ENCODE measurements at regions not wholly inside any gene's neighbourhood (a gene's known extent, or its start where the extent isn't known, plus 50 kb on each side); places are given as distances from the start of the nearest gene placed in this dataset.

DNA sequence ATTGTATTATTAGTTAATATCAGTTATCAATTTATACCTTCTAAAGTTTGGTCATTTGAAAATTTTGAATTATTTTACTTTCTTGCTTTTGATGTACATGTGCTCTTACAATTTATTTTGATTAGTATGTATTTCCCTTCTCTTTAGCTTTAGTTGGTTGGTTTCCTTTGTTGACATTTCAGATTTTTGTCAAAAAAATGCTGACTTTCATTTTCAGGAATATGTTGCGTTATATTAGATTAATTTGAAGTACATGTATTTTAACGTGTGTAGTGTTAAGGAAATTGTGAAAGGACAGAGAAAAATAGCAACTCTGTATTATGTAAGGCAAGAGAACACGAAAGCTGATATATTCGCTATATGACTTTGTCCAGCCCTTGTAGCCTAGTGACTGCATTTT lies 342.9 kb upstream of the SLITRK6 start:
- TF ChIP-seq, protein P1, sequence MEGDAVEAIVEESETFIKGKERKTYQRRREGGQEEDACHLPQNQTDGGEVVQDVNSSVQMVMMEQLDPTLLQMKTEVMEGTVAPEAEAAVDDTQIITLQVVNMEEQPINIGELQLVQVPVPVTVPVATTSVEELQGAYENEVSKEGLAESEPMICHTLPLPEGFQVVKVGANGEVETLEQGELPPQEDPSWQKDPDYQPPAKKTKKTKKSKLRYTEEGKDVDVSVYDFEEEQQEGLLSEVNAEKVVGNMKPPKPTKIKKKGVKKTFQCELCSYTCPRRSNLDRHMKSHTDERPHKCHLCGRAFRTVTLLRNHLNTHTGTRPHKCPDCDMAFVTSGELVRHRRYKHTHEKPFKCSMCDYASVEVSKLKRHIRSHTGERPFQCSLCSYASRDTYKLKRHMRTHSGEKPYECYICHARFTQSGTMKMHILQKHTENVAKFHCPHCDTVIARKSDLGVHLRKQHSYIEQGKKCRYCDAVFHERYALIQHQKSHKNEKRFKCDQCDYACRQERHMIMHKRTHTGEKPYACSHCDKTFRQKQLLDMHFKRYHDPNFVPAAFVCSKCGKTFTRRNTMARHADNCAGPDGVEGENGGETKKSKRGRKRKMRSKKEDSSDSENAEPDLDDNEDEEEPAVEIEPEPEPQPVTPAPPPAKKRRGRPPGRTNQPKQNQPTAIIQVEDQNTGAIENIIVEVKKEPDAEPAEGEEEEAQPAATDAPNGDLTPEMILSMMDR (IDR thresholded peaks at IDR 0.05; ENCODE audit: control extremely low read depth in 1 of 3, insufficient read depth in 1 of 3, low read depth in 1 of 3, low read length in 3 of 3): no peak
- no peak for TF ChIP-seq CREB1 (IDR thresholded peaks at IDR 0.05)
- TF ChIP-seq, protein P2, sequence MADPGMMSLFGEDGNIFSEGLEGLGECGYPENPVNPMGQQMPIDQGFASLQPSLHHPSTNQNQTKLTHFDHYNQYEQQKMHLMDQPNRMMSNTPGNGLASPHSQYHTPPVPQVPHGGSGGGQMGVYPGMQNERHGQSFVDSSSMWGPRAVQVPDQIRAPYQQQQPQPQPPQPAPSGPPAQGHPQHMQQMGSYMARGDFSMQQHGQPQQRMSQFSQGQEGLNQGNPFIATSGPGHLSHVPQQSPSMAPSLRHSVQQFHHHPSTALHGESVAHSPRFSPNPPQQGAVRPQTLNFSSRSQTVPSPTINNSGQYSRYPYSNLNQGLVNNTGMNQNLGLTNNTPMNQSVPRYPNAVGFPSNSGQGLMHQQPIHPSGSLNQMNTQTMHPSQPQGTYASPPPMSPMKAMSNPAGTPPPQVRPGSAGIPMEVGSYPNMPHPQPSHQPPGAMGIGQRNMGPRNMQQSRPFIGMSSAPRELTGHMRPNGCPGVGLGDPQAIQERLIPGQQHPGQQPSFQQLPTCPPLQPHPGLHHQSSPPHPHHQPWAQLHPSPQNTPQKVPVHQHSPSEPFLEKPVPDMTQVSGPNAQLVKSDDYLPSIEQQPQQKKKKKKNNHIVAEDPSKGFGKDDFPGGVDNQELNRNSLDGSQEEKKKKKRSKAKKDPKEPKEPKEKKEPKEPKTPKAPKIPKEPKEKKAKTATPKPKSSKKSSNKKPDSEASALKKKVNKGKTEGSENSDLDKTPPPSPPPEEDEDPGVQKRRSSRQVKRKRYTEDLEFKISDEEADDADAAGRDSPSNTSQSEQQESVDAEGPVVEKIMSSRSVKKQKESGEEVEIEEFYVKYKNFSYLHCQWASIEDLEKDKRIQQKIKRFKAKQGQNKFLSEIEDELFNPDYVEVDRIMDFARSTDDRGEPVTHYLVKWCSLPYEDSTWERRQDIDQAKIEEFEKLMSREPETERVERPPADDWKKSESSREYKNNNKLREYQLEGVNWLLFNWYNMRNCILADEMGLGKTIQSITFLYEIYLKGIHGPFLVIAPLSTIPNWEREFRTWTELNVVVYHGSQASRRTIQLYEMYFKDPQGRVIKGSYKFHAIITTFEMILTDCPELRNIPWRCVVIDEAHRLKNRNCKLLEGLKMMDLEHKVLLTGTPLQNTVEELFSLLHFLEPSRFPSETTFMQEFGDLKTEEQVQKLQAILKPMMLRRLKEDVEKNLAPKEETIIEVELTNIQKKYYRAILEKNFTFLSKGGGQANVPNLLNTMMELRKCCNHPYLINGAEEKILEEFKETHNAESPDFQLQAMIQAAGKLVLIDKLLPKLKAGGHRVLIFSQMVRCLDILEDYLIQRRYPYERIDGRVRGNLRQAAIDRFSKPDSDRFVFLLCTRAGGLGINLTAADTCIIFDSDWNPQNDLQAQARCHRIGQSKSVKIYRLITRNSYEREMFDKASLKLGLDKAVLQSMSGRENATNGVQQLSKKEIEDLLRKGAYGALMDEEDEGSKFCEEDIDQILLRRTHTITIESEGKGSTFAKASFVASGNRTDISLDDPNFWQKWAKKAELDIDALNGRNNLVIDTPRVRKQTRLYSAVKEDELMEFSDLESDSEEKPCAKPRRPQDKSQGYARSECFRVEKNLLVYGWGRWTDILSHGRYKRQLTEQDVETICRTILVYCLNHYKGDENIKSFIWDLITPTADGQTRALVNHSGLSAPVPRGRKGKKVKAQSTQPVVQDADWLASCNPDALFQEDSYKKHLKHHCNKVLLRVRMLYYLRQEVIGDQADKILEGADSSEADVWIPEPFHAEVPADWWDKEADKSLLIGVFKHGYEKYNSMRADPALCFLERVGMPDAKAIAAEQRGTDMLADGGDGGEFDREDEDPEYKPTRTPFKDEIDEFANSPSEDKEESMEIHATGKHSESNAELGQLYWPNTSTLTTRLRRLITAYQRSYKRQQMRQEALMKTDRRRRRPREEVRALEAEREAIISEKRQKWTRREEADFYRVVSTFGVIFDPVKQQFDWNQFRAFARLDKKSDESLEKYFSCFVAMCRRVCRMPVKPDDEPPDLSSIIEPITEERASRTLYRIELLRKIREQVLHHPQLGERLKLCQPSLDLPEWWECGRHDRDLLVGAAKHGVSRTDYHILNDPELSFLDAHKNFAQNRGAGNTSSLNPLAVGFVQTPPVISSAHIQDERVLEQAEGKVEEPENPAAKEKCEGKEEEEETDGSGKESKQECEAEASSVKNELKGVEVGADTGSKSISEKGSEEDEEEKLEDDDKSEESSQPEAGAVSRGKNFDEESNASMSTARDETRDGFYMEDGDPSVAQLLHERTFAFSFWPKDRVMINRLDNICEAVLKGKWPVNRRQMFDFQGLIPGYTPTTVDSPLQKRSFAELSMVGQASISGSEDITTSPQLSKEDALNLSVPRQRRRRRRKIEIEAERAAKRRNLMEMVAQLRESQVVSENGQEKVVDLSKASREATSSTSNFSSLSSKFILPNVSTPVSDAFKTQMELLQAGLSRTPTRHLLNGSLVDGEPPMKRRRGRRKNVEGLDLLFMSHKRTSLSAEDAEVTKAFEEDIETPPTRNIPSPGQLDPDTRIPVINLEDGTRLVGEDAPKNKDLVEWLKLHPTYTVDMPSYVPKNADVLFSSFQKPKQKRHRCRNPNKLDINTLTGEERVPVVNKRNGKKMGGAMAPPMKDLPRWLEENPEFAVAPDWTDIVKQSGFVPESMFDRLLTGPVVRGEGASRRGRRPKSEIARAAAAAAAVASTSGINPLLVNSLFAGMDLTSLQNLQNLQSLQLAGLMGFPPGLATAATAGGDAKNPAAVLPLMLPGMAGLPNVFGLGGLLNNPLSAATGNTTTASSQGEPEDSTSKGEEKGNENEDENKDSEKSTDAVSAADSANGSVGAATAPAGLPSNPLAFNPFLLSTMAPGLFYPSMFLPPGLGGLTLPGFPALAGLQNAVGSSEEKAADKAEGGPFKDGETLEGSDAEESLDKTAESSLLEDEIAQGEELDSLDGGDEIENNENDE (IDR thresholded peaks at IDR 0.05; ENCODE audit: insufficient replicate concordance, low read length): no peak
- TF ChIP-seq, protein P3, sequence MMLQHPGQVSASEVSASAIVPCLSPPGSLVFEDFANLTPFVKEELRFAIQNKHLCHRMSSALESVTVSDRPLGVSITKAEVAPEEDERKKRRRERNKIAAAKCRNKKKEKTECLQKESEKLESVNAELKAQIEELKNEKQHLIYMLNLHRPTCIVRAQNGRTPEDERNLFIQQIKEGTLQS (IDR thresholded peaks at IDR 0.05; ENCODE audit: insufficient read depth, low read depth, low read length): no peak
- no peak for TF ChIP-seq RAD21 (IDR thresholded peaks at IDR 0.05 in 1 of 2, conservative IDR thresholded peaks at IDR 0.05 in 1 of 2; ENCODE audit: low read depth in 2 of 2, low read length in 2 of 2)
- TF ChIP-seq TAF1 (IDR thresholded peaks at IDR 0.05; ENCODE audit: low read depth, low read length): no peak
- no peak for TF ChIP-seq GABPA (IDR thresholded peaks at IDR 0.05; ENCODE audit: borderline replicate concordance, insufficient read depth, low read length)
- no peak for TF ChIP-seq CBX8 (IDR thresholded peaks at IDR 0.05; ENCODE audit: borderline replicate concordance, low read depth, low read length)
- TF ChIP-seq TCF12 (IDR thresholded peaks at IDR 0.05; ENCODE audit: low read depth, low read length): no peak
- TF ChIP-seq SP1 (IDR thresholded peaks at IDR 0.05; ENCODE audit: low read depth, low read length): no peak
- no peak for TF ChIP-seq SIN3A (conservative IDR thresholded peaks at IDR 0.05 in 1 of 2, IDR thresholded peaks at IDR 0.05 in 1 of 2; ENCODE audit: low read depth in 1 of 2, low read length in 2 of 2)
